NCI-H146 treated with DMSO at 0.1 percent for 48 hours (cell line): ENCODE measurements at regions not wholly inside any gene's neighbourhood (a gene's known extent, or its start where the extent isn't known, plus 50 kb on each side); places are given as distances from the start of the nearest gene placed in this dataset.
"Not testable (repeated sequence)": the region's sequence is repeated elsewhere in the genome, so short reads cannot be mapped to it uniquely, and the experiment has no call there.

Experiments
- DNase-seq: peaks from one replicate; lab custom pipeline; 2025; ENCODE audit not compliant: unreplicated experiment; lab: John Stamatoyannopoulos, UW

- not testable (repeated sequence) for DNase-seq
Measured at GRCh38 chr4:14921781-14922180, 80.5 kb upstream of the CPEB2 start.

DNA sequence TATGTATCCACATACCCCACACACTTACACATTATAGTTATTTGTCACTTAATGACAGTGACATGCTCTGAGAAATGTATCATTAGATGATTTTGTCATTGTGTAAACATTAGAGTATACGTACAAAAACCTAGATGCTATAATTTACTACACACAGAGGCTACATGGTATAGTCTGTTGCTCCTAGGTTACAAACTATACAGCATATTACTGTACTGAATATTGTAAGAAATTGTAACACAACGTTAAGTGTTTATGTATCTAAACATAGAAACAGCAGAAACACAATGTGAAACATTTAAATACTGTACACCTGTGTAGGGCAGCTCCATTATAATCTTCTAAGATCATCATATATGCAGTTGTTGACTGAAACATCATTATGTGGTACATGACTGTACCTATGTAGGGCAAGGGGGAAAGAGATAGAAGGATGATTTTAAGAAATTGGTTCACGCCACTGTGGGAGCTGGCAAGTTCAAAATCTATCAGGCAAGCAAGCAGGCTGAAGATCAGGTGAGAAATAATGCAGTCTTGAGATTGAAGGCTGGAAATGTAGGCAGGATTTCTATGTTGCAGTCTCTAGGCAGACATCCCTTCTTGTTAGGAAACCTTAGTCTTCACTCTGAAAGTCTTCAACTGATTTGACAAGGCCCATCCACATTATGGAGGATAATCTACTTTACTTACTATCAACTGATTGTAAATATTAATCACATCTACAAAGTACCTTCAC is 78.0 kb upstream of the CPEB2 start:
- no peak for DNase-seq

- no peak for DNase-seq
Measured at GRCh38 chr4:14924812-14925344, 77.4 kb upstream of the CPEB2 start.

DNA sequence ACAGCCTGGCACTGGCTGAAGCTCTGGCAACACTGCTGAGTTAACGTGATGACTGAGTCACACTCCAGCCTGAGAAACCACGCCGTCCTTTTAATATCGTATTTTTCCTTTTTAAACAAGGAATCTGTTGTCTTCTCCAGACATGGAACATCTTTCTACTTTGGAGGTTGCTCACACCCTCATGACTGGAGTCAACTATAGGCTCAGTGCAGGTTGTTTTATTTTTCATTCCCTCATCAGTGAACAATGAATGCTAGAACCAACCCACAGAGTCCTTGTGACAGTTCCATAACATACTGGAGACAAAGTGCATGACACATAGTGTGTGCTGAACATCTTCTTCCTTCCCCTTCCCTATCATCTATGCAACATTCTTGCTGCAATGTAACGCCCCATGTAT is 76.8 kb upstream of the CPEB2 start:
- no peak for DNase-seq

- DNase-seq: no peak
Measured at GRCh38 chr4:14926368-14926767, 75.9 kb upstream of the CPEB2 start.

DNA sequence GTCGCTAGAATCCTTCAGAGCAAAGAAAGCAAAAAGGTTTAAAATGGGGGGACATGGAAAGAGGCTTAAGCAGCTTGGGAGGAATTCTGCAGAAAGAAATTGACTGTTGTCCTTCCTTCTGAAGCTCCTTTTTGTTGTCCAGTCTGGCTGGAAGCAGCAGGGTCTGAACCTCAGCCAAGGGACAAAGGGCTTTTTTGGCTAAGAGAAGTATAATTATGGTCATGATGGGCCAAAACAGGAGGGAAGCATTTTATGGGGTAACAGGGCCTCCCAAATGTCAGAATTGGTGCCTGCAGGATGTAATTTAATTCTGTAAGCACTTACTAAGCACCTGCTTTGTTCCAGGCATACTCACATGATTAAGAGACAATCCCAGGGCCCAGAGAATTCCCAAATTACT is 74.2 kb upstream of the CPEB2 start:
- no peak for DNase-seq

DNA sequence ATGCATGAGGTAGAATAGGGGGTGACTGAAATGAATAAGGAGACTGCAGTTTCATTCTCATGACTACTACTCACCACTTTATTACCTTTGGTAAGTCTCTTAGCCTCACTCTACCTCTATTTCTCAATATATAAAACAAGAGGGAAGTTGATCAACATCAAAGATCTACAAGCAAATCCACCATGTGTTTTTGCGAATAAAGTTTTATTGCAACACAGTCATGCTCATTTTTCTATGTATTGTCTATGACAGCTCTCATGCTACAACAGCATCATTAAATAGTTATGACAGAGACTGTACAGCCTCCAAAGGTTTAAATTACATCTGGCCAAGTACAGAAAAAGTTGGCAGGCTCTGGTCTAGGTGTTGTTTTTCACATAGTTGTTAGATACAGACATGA is 72.6 kb upstream of the CPEB2 start:
- DNase-seq: no peak

- DNase-seq: no peak
Measured at GRCh38 chr4:14934704-14935390, 67.4 kb upstream of the CPEB2 start.

- no peak for DNase-seq
Measured at GRCh38 chr4:14943749-14944148, 58.5 kb upstream of the CPEB2 start.

GRCh38 chr4:14952352-14952751 is 49.9 kb upstream of the CPEB2 start:
- no peak for DNase-seq
